ENCODE measurements at regions not wholly inside any gene's neighbourhood (a gene's known extent, or its start where the extent isn't known, plus 50 kb on each side); places are given as distances from the start of the nearest gene placed in this dataset.

GRCh38 chr3:82130046-82130445, 368.6 kb upstream of the GBE1 start:
- intact Hi-C loops (cut with DNase I), result loop anchor here (5.0 to 10.0 kb wide), 11 partner anchors 115 to 715 kb away; partner anchors contain the start of gene GBE1 (in 2 of the 10)
- Histone ChIP-seq H3K36me3 (no peaks in the 10 kb centered on the region), H3K9me3 (no peaks in the 10 kb centered on the region), H3K4me1 (no peaks in the 10 kb centered on the region), H3K4me3 (no peak overlapping the region), H3K27me3 (no peaks in the 10 kb centered on the region), H3K27ac (peak overlapping the region in 1 of 10 donors; percentile 66)
- WGBS, 2 donors, result 88 to 91% methylated on average over 4 of the region's 4 CpGs
- no peak for TF ChIP-seq CTCF (IDR thresholded peaks at IDR 0.05)
- no peak for DNase-seq
- ATAC-seq, result peak in 5 of 8 donors; percentile 42 to 68 (median 46)

- intact Hi-C loops (cut with DNase I), result loop anchor here in 3 of 10 donors (5.0 to 10.0 kb wide), 4 partner anchors 212 to 715 kb away; no protein-coding TSS in a partner anchor
- 92 to 94% methylated on average over 2 of the region's 2 CpGs for WGBS, 2 donors
- H3K27ac ChIP-seq, result peak overlapping the region in 1 of 10 donors; percentile 66
Measured at GRCh38 chr3:82129221-82129801, 367.9 kb upstream of the GBE1 start.

GRCh38 chr3:82128271-82128670, 366.8 kb upstream of the GBE1 start:
- no peak for DNase-seq
- WGBS, 2 donors, result 88 to 90% methylated on average over 4 of the region's 4 CpGs
- Histone ChIP-seq H3K27me3 (no peaks in the 10 kb centered on the region), H3K4me3 (no peak overlapping the region), H3K4me1 (no peaks in the 10 kb centered on the region), H3K9me3 (no peaks in the 10 kb centered on the region), H3K27ac (no peak overlapping the region), H3K36me3 (no peaks in the 10 kb centered on the region)
- no peak for ATAC-seq
- no peak for TF ChIP-seq CTCF (IDR thresholded peaks at IDR 0.05)
- intact Hi-C loops (cut with DNase I), result loop anchor here in 3 of 10 donors (5.0 to 10.0 kb wide), 4 partner anchors 211 to 713 kb away; no protein-coding TSS in a partner anchor

More at GRCh38 chr3:82129221-82129801, 367.9 kb upstream of the GBE1 start:
- no peak overlapping the region for H3K4me3 ChIP-seq
- DNase-seq (no peak), ATAC-seq (no peak)
- no peaks in the 10 kb centered on the region for H3K36me3 ChIP-seq
- H3K27me3 ChIP-seq, result no peaks in the 10 kb centered on the region
- H3K4me1 ChIP-seq, result no peaks in the 10 kb centered on the region
- TF ChIP-seq CTCF (IDR thresholded peaks at IDR 0.05), result no peak
- H3K9me3 ChIP-seq, result no peaks in the 10 kb centered on the region

GRCh38 chr3:82122554-82123345, 361.3 kb upstream of the GBE1 start:
- intact Hi-C loops (cut with DNase I), result loop anchor here in 1 of 10 donors (10.0 kb wide), 2 partner anchors 348 to 708 kb away; no protein-coding TSS in a partner anchor
- no peak for ATAC-seq
- Histone ChIP-seq H3K9me3 (peaks cover 0 to 8% (median 0%) of the 10 kb centered on the region in 11 donors), H3K4me3 (no peak overlapping the region), H3K27me3 (no peaks in the 10 kb centered on the region), H3K27ac (no peak overlapping the region), H3K4me1 (peaks cover 0 to 3% (median 0%) of the 10 kb centered on the region in 9 donors), H3K36me3 (no peaks in the 10 kb centered on the region)
- no peak for TF ChIP-seq CTCF (IDR thresholded peaks at IDR 0.05)
- DNase-seq, result no peak
- WGBS, 2 donors, result 76 to 82% methylated on average over 7 of the region's 7 CpGs

All from heart right ventricle (tissue), 16 donors.